K562 (cell line): ENCODE measurements at regions not wholly inside any gene's neighbourhood (a gene's known extent, or its start where the extent isn't known, plus 50 kb on each side); places are given as distances from the start of the nearest gene placed in this dataset.

Experiments
- ETV1 ChIP-seq: fragments of 450-650 bp; conservative IDR thresholded peaks from 2 replicates; pipeline ENCODE4 v1.6.1; 2016; ENCODE audit warnings: missing genetic modification characterization, control low read depth, low read depth, missing compliant biosample characterization
- NFE2 ChIP-seq: IDR thresholded peaks from 2 replicates; pipeline ENCODE4 v1.6.1; 2014; ENCODE audit warnings: antibody characterized with exemption, low read depth
- ZNF12 ChIP-seq: sonication (generic); formaldehyde crosslinking; IDR thresholded peaks from 2 replicates; pipeline ENCODE4 v1.4.0; 2020; ENCODE audit warnings: mild to moderate bottlenecking, missing genetic modification reagents
- ZNF586 ChIP-seq: fragments of 450-650 bp; formaldehyde crosslinking; conservative IDR thresholded peaks from 2 replicates; pipeline ENCODE4 v1.4.0; 2020; ENCODE audit warnings: mild to moderate bottlenecking, moderate library complexity
- TF ChIP-seq, protein P1 (sequence below): fragments of 250-450 bp; sonication (Bioruptor Pico); IDR thresholded peaks from 2 replicates; pipeline ENCODE4 v1.8.0; 2022; ENCODE audit warnings: moderate library complexity, mild to moderate bottlenecking, inconsistent platforms
- TF ChIP-seq, protein P2 (sequence below): sonication (generic); formaldehyde crosslinking; IDR thresholded peaks from 2 replicates; pipeline ENCODE4 v1.8.1; 2023; ENCODE audit warnings: mild to moderate bottlenecking, missing genetic modification reagents
- TF ChIP-seq, protein P3 (sequence below), 2 experiments: fragments of 200-800 bp in 1 of 2; sonication (Bioruptor generic) in 1 of 2; sonication (generic) in 1 of 2; formaldehyde crosslinking in 1 of 2; IDR thresholded peaks in 1 of 2; conservative IDR thresholded peaks in 1 of 2; 2 replicates each; pipeline versions ENCODE4 v1.5.0 to v1.6.1; 2016 to 2020; ENCODE audit warnings: missing compliant biosample characterization in 1 of 2, missing genetic modification characterization in 1 of 2, missing genetic modification reagents in 1 of 2

DNA sequence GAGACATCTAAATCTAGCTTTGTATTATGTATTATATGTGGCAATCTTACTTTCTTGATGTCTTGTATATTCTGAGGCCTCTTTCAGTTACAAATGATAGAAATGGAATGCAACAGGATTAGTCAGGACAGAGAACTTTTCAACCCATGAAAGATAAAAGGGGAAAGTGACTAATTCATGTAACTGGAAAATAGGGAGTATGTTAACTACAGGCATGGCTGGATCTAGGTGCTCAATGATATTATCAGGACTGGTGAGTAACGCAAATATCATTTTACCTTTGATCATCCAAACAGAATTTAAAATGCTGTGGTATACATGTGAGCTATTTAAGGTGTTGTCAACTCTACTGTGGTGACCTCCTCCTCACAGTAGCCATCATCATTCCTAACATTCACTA, 215.7 kb upstream of the GLRA1 start (continued):
- TF ChIP-seq, protein P1, sequence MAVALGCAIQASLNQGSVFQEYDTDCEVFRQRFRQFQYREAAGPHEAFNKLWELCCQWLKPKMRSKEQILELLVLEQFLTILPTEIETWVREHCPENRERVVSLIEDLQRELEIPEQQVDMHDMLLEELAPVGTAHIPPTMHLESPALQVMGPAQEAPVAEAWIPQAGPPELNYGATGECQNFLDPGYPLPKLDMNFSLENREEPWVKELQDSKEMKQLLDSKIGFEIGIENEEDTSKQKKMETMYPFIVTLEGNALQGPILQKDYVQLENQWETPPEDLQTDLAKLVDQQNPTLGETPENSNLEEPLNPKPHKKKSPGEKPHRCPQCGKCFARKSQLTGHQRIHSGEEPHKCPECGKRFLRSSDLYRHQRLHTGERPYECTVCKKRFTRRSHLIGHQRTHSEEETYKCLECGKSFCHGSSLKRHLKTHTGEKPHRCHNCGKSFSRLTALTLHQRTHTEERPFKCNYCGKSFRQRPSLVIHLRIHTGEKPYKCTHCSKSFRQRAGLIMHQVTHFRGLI (CRISPR knock-in tag), result no peak
- TF ChIP-seq ETV1 (tag) (no peak), ZNF12 (CRISPR knock-in tag) (no peak), ZNF586 (CRISPR knock-in tag) (no peak), NFE2 (no peak)
- TF ChIP-seq, protein P2, sequence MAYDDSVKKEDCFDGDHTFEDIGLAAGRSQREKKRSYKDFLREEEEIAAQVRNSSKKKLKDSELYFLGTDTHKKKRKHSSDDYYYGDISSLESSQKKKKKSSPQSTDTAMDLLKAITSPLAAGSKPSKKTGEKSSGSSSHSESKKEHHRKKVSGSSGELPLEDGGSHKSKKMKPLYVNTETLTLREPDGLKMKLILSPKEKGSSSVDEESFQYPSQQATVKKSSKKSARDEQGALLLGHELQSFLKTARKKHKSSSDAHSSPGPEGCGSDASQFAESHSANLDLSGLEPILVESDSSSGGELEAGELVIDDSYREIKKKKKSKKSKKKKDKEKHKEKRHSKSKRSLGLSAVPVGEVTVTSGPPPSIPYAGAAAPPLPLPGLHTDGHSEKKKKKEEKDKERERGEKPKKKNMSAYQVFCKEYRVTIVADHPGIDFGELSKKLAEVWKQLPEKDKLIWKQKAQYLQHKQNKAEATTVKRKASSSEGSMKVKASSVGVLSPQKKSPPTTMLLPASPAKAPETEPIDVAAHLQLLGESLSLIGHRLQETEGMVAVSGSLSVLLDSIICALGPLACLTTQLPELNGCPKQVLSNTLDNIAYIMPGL (CRISPR knock-in tag), result no peak
- TF ChIP-seq, protein P3, sequence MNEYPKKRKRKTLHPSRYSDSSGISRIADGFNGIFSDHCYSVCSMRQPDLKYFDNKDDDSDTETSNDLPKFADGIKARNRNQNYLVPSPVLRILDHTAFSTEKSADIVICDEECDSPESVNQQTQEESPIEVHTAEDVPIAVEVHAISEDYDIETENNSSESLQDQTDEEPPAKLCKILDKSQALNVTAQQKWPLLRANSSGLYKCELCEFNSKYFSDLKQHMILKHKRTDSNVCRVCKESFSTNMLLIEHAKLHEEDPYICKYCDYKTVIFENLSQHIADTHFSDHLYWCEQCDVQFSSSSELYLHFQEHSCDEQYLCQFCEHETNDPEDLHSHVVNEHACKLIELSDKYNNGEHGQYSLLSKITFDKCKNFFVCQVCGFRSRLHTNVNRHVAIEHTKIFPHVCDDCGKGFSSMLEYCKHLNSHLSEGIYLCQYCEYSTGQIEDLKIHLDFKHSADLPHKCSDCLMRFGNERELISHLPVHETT (CRISPR knock-in tag; conservative IDR thresholded peaks at IDR 0.05 in 1 of 2, IDR thresholded peaks at IDR 0.05 in 1 of 2), result no peak
- TF ChIP-seq, all 486 proteins: peak for 0
